GM18505 (cell line): ENCODE measurements at regions not wholly inside any gene's neighbourhood (a gene's known extent, or its start where the extent isn't known, plus 50 kb on each side); places are given as distances from the start of the nearest gene placed in this dataset.

Experiments used
- ATAC-seq: cut with Tn5 transposase; IDR thresholded peaks from one replicate; pipeline ENCODE4 v1.9.1; 2021; ENCODE audit not compliant: unreplicated experiment
- POLR2A ChIP-seq: IDR thresholded peaks from 4 replicates; pipeline ENCODE4 v1.6.1; 2011; ENCODE audit warnings: borderline replicate concordance; ENCODE audit not compliant: insufficient read depth, insufficient read length; ENCODE audit errors: extremely low read depth

DNA sequence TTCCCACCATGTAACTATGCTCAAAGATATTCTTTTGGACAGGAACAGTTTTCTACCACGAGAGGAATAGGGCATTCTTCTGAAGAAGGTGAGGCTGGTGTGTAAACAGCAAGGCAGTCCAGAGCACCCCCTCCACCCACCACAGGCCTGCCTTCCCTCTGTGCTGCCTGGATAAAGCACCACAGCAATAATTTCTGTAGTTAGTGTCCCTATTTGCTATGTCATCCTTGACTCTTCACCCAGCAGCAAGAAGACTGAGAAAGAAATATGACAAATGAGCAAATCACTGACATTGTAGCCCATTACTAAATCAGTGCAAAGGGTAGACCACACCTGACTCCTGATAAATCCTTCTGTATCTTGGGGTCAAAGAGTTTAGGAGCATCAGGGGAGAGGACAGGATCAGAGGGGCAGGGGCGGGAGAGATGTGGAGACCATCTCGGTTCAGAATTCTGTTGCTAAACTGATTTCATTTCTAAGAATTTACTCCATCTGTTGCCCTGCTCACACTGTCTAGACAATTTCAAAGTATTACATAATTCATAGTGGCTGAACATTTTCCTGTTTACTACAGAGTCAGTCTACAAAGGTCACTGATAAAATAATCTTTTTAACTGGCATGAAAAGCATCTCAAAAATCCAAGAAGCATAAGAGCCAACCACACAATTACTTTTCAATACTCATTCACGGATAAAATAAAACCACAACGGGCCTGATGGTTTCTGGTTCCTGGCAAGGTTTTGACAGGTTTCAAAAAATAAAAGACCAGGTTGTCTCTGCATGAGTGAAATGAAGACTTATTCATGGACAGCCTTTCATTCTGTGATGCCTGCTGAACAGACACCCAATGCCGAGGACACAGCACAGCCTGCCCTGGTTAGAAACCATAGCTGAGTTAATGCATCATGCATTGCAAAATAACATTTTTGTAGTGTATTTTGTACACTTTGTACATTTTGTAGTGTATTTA lies 88.4 kb upstream of the IRS2 start:
- ATAC-seq, result no peak
- TF ChIP-seq POLR2A, result no peak

DNA sequence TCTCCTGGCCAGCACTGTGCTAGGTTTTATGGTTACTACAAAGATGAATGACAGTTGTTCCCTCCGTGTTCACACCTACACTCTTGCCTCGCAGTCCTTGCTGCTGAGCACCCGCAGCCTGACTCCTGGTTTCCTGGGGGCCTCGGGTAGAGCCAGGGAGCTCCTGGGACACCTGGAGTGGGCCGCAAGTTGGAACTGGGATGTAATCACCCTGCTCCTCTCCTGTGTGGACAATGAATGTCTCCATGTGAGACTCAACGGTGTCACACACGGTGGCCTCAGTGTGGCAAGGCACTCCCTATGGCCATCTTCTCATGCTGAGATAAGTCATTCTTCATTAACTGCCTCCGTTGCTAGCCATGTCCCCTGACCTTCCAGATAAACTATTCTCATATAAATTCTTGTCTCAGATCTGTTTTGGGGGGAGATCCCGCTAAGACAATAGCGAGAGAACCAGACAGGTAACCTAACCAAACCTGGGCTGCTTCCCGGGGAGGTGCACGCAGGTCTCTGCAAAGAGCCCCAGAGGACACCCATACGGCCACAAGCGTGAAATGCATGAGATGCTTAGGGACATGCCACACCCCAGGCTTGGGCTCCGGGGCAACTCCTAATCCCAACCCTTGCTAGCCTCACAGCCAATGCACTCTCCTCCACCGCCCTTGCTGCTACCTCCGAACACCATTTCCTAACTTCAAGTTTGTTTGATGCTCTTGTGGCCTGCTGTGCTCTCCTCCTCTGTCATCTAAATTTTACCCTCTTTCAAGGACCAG lies 87.2 kb upstream of the IRS2 start:
- TF ChIP-seq POLR2A, result no peak
- ATAC-seq, result no peak

DNA sequence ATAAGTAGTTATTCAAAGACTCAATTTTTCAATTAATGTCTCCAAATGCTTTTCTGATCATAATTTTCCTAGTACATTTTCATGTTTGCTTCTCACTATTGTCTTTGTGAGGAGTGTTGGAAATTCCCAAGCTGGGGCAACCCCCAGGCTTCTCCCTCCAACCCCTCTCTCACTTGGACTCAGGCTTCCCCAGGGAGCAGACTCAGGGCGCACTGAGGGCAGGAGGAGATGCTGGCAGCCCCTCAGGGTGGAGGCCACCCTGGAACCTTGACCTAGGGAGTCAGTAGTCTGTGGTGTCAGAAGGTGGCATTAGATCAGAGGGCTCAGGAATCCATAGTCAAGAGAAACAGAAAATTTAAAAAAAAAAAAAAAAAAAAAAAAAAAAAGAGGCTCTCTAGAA lies 86.5 kb upstream of the IRS2 start:
- TF ChIP-seq POLR2A, result no peak
- ATAC-seq, result no peak

DNA sequence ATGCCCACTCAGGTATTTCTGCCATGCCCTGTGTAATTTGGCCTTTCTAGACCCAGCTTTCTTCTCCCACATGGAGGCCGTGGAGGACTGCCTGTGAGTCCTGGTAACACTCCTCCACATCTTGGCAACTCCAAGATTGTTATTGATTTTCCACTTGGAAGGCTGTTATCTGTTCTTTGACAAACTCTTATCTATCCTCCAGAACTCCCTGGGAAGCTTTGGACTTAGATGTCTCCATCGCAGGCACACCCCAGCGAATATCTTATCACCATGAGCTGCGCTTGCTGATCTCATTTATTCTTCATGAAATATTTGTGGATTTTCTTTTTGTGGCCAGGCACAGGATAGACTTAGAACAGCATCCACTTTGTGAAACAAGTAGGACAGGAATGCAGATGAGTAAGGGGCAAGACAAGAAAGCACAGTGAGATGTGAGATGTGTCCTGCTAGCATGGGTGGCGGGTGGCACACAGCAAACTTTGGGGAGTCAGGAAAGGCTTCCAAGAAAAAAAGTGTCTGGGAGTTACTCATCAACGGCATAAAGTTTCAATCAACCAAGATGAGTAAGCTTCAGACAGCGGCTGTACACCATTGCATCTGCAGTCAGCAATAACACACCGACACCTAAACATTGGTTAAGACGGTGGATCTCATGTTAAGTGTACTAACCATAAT lies 84.5 kb upstream of the IRS2 start:
- no peak for TF ChIP-seq POLR2A
- ATAC-seq, result no peak

DNA sequence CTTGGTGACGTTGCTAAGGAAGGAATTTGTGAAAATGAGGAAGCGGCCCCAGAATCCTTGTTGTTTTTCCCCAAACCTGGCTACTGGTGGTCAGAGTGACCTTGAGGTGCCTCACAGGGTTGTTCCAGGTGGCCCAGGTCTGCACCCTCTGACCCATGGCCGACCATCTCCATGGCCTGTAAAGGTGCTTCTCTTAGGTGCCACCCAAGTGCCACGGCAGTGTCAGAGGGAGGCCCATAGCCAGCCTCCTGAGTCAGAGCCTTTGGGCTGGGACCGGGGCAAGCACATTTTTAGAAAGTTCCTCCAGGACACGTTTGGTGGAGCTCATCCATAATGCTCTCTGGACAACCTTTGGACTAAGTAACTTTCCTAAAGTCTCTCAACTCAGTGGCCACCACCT lies 83.9 kb upstream of the IRS2 start:
- no peak for ATAC-seq
- TF ChIP-seq POLR2A, result no peak

DNA sequence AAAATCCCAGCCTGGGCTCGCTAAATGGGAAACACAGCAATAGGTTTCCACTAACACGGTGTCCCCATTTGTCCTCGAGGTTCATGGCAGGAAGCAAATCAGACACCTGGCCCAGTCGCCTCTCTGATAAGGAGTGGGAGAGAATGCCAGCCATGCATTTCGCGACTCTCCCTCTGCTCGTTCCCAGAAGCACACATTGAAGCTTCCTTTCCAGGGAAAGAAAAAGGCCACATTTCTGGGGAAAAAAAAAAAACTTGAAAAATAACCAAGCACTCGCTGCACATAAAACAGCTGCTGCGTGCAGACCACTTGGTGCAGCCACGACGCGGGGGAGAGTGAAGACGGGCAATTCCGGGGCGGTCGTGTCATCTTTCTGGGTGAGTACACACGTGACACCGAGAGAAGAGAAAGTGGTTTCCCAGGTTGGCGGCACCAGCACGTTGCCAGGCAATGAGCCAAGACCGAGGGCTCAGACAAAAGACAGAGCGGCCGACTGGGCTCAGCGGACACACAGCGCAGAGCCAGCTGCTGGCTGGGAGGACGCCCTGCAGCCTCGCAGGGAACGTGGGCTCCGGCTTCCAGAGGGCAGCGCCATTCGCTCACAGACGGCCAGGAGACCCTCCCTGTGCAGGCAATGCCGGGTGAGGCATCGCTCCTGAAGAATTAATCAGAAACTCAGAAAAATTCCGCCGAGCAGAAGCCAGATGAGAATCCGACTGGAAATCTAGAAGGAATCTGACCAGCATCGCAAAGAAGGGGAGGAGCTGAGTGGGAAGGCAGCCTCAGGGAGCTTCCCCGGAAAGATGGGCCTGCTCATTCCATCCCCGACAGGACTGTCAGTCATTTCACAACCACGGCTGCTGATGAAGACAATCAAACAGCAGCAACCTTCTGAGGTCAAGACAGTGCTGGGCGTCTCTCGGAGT lies 83.2 kb upstream of the IRS2 start:
- no peak for ATAC-seq
- TF ChIP-seq POLR2A, result no peak

DNA sequence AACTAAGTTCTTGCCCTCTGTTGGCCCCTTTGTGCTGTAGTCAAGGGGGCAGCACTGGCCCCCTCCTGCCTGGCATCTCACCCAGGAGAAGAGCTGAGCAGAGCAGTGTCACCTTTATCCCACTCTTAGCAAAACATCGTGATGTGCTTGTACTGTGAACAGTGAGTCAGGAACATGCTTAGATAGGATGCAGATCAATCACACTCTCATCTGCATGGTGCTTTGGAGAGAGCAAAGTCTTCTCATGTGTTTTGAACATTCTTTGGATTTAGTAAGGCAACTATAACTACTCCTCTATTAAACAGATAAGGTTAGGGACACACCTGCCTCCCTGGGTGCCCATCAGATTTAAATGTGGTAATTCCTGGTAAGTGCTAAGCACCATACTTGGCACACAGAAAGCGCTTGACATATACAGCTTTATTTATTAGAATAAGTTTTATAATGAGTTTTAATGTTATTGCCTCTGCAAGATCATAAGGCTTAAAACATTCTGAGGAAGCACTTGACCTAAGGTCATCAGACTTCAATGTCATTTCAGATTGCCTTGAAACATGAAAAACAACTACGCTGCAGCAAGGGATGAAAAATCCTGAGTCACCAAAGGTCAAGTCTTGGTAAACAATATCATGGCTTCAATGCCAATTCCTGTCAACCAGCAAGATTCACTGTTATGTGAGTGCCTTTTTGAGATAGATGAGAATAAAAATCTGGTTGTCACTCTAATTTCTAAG lies 82.4 kb upstream of the IRS2 start:
- ATAC-seq, result no peak
- TF ChIP-seq POLR2A, result no peak

DNA sequence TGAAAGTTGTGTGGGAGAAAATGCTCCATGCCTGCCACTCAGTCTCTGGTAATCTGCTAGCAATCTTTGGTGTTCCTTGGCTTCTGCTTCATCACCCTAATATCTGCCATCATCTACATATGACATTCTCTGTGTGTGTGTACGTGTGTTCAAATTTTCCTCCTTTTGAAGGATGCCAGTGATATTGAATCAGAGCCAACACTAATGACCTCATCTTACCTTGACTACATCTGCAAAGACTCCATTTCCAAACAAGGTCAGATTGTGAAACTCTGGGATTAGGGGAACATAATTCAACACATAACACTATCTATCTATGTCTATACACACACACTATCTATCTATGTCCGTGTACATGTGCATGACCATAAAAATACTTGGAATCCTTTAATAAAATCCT lies 81.4 kb upstream of the IRS2 start:
- no peak for ATAC-seq
- no peak for TF ChIP-seq POLR2A

DNA sequence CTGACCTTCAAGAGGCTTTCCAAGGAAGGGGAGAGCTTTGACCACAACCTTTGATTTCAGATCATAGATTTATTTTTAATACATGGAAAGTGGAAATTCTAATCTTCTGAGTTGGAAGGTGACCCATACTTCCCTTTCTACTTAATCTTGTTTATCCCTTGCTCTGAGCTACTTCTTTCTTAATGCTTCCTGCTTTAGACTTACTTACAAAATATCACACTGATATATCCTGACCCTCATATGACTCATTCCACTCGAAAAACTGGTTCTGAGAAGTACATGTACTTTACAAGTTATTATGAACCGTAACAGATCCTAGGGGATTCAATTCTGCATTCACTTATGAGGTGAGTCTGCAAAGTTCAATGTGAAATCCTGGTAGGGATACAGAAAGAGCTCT lies 76.2 kb upstream of the IRS2 start:
- TF ChIP-seq POLR2A, result no peak
- no peak for ATAC-seq

DNA sequence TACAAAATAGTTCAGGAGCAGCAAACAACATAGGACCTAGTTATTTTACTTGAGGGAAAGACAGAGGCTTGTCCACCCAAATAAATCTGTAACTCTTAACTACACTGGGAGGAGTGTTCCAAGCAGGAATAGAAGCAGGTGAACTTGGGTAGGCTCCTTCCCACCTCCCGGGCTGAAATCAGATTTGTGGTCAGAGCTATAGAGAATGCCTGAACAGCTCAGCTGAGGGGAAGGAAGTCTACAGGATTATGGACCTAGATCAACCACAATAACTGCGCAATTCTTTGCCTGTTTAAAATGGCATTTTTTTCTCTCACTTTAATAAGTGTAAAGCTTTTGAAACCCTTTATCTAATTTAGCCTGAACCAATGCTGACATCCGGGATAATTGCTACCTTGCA lies 73.5 kb upstream of the IRS2 start:
- TF ChIP-seq POLR2A, result no peak
- ATAC-seq, result no peak

DNA sequence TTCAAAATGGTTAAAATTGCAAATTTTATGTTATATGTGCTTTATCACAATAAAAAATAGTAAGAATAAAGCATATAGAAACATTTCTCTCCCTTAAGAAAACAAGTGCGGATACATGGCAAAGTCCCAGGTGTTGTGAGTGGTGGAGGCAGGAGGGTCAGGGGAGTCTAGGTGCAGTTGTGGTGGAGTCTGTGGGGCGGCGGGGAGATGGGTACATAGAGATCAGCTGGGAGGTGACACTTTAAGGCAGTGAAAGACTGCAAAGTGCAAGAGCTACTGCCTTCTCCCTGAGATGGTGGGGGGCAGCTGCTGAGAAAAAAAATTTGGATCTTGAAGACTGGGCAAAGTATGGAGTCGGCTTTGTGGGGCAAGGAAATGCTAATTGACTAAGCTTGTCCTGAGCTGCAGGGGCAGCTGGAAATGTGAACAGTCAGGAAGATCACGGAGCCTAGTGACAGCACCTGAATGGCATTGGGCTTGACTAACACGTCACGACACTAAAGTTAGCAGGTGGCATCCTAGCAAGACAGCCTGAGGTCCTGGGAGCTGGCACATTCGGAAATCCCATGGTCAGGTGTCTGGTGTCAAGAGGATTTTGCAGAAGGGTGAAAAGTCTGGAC lies 72.9 kb upstream of the IRS2 start:
- no peak for TF ChIP-seq POLR2A
- no peak for ATAC-seq
